WI38 (cell line): ENCODE measurements at regions not wholly inside any gene's neighbourhood (a gene's known extent, or its start where the extent isn't known, plus 50 kb on each side); places are given as distances from the start of the nearest gene placed in this dataset.

Source experiments
- H3K4me3 ChIP-seq: 2 replicates; pipeline ENCODE4 v1.5.1; 2011; ENCODE audit warnings: low read depth, mild to moderate bottlenecking, control low read depth, low read length
- TF ChIP-seq, protein P1 (sequence below): IDR thresholded peaks from 2 replicates; pipeline ENCODE4 v1.5.1; 2012; ENCODE audit warnings: low read depth, mild to moderate bottlenecking, control low read depth, low read length

GRCh38 chr4:187218705-187219245 lies 495.1 kb upstream of the FAT1 start:
- peak overlapping the region; percentile 33 for H3K4me3 ChIP-seq
- TF ChIP-seq, protein P1, sequence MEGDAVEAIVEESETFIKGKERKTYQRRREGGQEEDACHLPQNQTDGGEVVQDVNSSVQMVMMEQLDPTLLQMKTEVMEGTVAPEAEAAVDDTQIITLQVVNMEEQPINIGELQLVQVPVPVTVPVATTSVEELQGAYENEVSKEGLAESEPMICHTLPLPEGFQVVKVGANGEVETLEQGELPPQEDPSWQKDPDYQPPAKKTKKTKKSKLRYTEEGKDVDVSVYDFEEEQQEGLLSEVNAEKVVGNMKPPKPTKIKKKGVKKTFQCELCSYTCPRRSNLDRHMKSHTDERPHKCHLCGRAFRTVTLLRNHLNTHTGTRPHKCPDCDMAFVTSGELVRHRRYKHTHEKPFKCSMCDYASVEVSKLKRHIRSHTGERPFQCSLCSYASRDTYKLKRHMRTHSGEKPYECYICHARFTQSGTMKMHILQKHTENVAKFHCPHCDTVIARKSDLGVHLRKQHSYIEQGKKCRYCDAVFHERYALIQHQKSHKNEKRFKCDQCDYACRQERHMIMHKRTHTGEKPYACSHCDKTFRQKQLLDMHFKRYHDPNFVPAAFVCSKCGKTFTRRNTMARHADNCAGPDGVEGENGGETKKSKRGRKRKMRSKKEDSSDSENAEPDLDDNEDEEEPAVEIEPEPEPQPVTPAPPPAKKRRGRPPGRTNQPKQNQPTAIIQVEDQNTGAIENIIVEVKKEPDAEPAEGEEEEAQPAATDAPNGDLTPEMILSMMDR: no peak

DNA sequence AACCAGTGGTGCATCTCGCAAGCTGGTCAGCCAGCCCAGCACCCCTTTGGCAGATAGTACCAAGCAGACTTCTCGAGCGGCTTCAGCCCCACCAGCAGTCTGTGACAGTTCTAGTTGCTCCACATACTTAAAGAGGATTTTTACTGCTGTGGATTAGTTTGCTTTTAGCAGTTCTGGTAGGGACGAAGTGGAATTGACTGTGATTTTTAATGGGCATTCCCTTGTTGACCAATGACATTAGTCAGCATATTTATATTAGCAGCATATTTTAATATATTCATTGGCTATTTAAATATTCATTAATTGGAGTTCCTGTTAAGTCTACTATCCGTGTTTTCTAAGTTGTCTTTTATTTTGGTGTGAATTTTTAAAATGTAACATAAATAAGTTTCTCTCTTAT lies 500.9 kb upstream of the FAT1 start:
- no peak overlapping the region for H3K4me3 ChIP-seq
- TF ChIP-seq, protein P1: no peak

DNA sequence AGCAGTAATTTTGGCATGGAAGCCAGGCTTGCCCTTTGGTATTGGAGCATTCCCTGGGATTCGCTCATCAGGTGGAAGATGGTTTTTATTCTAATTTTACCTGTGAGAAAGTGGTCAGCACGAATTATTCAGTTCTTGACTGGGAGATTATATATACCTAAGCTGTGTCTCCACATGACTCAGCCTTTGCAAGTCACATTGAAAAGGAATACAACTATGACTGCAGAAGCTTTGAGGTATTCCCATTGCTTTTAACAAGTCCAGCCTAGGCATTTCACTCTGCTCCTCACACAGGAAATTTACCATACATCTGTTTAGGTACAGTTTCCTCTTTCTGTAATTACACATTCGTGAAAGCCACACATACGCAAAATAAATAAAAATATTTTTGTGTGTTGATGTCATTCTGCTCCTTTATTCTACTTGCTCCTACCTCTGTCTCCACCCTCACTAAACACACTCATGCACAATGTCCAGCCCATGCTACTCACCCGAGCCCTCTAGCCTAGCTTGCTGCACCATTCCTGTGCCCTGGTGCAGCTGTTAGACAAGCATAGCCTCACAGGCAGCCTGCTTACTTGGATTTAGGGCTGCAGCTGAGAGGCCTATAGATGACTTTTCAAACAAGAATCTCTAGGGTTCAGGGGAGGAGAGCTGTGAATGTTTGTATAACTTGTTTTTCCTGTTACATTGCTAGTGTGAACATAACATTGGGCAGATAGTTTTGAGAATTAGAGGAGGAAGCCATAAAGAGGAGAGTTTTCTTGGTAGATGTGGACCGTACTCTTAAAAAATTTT lies 504.4 kb upstream of the FAT1 start:
- H3K4me3 ChIP-seq: no peak overlapping the region
- TF ChIP-seq, protein P1: no peak

DNA sequence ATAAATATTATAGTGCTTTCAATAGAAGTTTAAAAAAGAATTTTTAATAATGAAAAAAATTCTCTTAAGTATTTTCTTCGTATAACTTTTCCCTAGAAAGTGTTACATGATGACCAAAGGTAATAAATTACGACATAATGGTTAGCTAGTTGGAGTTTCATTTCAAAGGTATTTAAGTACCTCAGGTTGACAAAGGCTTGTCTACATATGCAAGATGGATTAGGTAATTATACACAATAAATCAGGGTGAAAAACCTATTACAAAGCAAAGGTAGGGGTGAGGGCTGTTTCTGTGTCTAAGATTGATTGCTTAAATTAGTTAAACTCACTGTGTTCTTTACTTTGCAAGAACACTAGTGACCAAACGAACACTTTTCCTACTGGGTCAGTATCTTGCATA lies 508.5 kb upstream of the FAT1 start:
- H3K4me3 ChIP-seq: no peak overlapping the region
- TF ChIP-seq, protein P1: no peak

GRCh38 chr4:187232796-187233195 lies 509.1 kb upstream of the FAT1 start:
- H3K4me3 ChIP-seq: no peak overlapping the region
- TF ChIP-seq, protein P1: no peak

DNA sequence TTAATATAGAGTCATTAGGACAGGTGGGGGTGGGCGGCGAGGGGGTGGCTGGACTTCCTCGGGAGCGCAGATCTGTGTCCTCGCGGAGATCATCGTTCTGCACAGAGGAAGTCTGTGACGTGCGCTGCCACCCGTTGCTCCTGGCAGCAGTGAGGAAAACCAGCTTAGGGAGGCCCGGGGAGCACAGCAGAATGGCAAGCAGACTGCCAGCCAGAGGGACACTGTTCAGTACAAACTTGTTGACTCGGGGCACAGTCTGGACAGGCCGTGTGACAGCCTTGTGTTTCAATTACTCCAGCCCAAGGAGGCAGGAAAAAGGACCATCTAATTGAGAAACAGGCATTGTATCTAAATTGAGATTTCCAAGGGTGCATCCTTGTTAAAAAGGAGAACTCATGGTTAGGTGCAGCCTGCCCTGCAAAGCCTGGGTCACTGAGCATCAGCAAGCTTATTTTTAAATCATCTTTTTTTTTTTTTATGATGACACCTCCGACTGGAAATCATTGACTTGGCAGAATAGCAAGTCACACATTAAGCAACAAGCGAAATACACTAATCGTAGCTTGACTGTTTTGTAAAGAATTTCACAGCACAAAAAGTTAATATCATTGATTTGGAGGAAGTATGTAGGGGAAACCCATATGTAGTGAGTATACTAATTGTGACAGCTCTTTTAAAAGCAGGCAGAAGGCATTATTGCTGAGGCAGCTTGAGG lies 512.0 kb upstream of the FAT1 start:
- H3K4me3 ChIP-seq: no peak overlapping the region
- TF ChIP-seq, protein P1: no peak
